NCI-H1930 (cell line): ENCODE measurements at regions not wholly inside any gene's neighbourhood (a gene's known extent, or its start where the extent isn't known, plus 50 kb on each side); places are given as distances from the start of the nearest gene placed in this dataset.
A peak's percentile ranks its signal among the peaks of the same experiment; 100 is the strongest.

Source experiments
- DNase-seq, 2 experiments: peaks; one replicate each; lab custom pipeline; 2025; lab: John Stamatoyannopoulos, UW

- DNase-seq, result peak in 1 of 2 experiments; percentile 0
Observed at GRCh38 chr10:46228563-46229071, 58.2 kb upstream of the ANTXRL start.

GRCh38 chr10:46229144-46229563 lies 57.6 kb upstream of the ANTXRL start:
- DNase-seq, result no peak

- DNase-seq, result no peak
Observed at GRCh38 chr10:46230615-46231014, 56.2 kb upstream of the ANTXRL start.

GRCh38 chr10:46231087-46231486 lies 55.7 kb upstream of the ANTXRL start:
- no peak for DNase-seq

- no peak for DNase-seq
Observed at GRCh38 chr10:46232084-46232483, 54.7 kb upstream of the ANTXRL start.

- no peak for DNase-seq
Observed at GRCh38 chr10:46232666-46233065, 54.1 kb upstream of the ANTXRL start.

GRCh38 chr10:46233181-46233580 lies 53.6 kb upstream of the ANTXRL start:
- no peak for DNase-seq

- DNase-seq, result no peak
Observed at GRCh38 chr10:46234026-46234425, 52.8 kb upstream of the ANTXRL start.

GRCh38 chr10:46234431-46235060 lies 52.3 kb upstream of the ANTXRL start:
- no peak for DNase-seq

- no peak for DNase-seq
Observed at GRCh38 chr10:46235705-46236545, 50.9 kb upstream of the ANTXRL start.

GRCh38 chr10:46236546-46236887 lies 50.3 kb upstream of the ANTXRL start:
- DNase-seq, result no peak

GRCh38 chr10:46236941-46237681 lies 49.7 kb upstream of the ANTXRL start:
- no peak for DNase-seq
